ENCODE measurements at regions not wholly inside any gene's neighbourhood (a gene's known extent, or its start where the extent isn't known, plus 50 kb on each side); places are given as distances from the start of the nearest gene placed in this dataset.

DNA sequence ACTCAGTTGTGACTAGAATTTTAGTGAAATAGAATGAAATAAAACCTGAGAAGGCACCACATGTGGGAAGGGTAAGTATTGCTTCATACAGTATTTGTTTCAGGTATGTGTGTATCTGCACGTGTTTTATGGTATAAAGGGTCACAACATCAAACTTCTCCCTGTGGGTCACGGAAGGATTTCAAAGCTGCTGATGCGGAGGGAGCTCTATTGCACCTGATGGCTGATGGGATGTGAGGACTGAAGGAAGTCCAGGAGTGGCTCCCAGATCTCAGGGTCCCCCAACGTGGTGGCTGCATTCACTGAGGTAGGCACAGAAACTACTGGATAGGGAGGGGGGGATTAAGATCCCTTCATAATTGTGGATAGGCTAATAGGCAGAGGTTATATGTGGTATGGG, 159.7 kb downstream of the PJA2 start:
- no peaks in the 10 kb centered on the region for H3K4me1 ChIP-seq (ENCODE audit: control insufficient read depth in 4 of 4, insufficient read depth in 4 of 4, low read length in 3 of 4)
- H3K4me3 ChIP-seq (ENCODE audit: low read depth in 1 of 3, low read length in 3 of 3): no peak overlapping the region
- DNase-seq (ENCODE audit: low spot score): no peak
- WGBS: 93% methylated on average over 4 of the region's 4 CpGs
- H3K9ac ChIP-seq (ENCODE audit: low read depth in 1 of 2, low read length in 2 of 2): no peak overlapping the region
- H3K36me3 ChIP-seq (ENCODE audit: control insufficient read depth in 4 of 4, insufficient read depth in 3 of 4, low read depth in 1 of 4, low read length in 3 of 4): peaks cover 0 to 3% (median 0%) of the 10 kb centered on the region in 4 donors
- H3K9me3 ChIP-seq (ENCODE audit: control insufficient read depth in 4 of 4, low read length in 3 of 4): peaks cover 0 to 9% (median 5%) of the 10 kb centered on the region in 4 donors
- TF ChIP-seq SP1 (IDR thresholded peaks at IDR 0.05) (no peak), GABPA (IDR thresholded peaks at IDR 0.05 in 1 of 2, conservative IDR thresholded peaks at IDR 0.05 in 1 of 2) (no peak), TAF1 (conservative IDR thresholded peaks at IDR 0.05) (no peak), HNF4A (conservative IDR thresholded peaks at IDR 0.05) (no peak), FOXA2 (IDR thresholded peaks at IDR 0.05) (no peak), REST (IDR thresholded peaks at IDR 0.05) (no peak), RXRA (IDR thresholded peaks at IDR 0.05) (no peak), EGR1 (IDR thresholded peaks at IDR 0.05; ENCODE audit: low read depth in 2 of 2) (no peak), FOXA1 (IDR thresholded peaks at IDR 0.05) (no peak), JUND (IDR thresholded peaks at IDR 0.05) (no peak), CTCF (IDR thresholded peaks at IDR 0.05; ENCODE audit: low read depth, low read length, missing input control) (no peak), ZBTB33 (IDR thresholded peaks at IDR 0.05) (no peak), YY1 (IDR thresholded peaks at IDR 0.05) (no peak), NR2F2 (IDR thresholded peaks at IDR 0.05) (no peak), RAD21 (IDR thresholded peaks at IDR 0.05) (no peak), HNF4G (IDR thresholded peaks at IDR 0.05) (no peak)
- TF ChIP-seq, protein P1, sequence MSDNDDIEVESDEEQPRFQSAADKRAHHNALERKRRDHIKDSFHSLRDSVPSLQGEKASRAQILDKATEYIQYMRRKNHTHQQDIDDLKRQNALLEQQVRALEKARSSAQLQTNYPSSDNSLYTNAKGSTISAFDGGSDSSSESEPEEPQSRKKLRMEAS (IDR thresholded peaks at IDR 0.05): no peak
- no peak overlapping the region for H3K27ac ChIP-seq (ENCODE audit: low read depth in 1 of 2, low read length in 2 of 2)
- H3K27me3 ChIP-seq (ENCODE audit: control insufficient read depth in 4 of 4, insufficient read depth in 4 of 4, low read length in 3 of 4): no peaks in the 10 kb centered on the region

GRCh38 chr5:109249126-109249525, 160.6 kb downstream of the PJA2 start:
- H3K9me3 ChIP-seq (ENCODE audit: control insufficient read depth in 4 of 4, low read length in 3 of 4): peaks cover 0 to 9% (median 5%) of the 10 kb centered on the region in 4 donors
- peaks cover 0 to 3% (median 0%) of the 10 kb centered on the region in 4 donors for H3K36me3 ChIP-seq (ENCODE audit: control insufficient read depth in 4 of 4, insufficient read depth in 3 of 4, low read depth in 1 of 4, low read length in 3 of 4)
- 94% methylated on average over 1 of the region's 1 CpG for WGBS
- H3K4me3 ChIP-seq (ENCODE audit: low read depth in 1 of 3, low read length in 3 of 3): no peak overlapping the region
- DNase-seq (ENCODE audit: low spot score): no peak
- H3K4me1 ChIP-seq (ENCODE audit: control insufficient read depth in 4 of 4, insufficient read depth in 4 of 4, low read length in 3 of 4): no peaks in the 10 kb centered on the region
- no peak overlapping the region for H3K27ac ChIP-seq (ENCODE audit: low read depth in 1 of 2, low read length in 2 of 2)
- H3K27me3 ChIP-seq (ENCODE audit: control insufficient read depth in 4 of 4, insufficient read depth in 4 of 4, low read length in 3 of 4): no peaks in the 10 kb centered on the region
- no peak for TF ChIP-seq FOXA1 (IDR thresholded peaks at IDR 0.05)
- TF ChIP-seq, protein P1 (IDR thresholded peaks at IDR 0.05): no peak
- TF ChIP-seq YY1 (IDR thresholded peaks at IDR 0.05): no peak
- no peak for TF ChIP-seq TAF1 (conservative IDR thresholded peaks at IDR 0.05)
- no peak for TF ChIP-seq ZBTB33 (IDR thresholded peaks at IDR 0.05)
- H3K9ac ChIP-seq (ENCODE audit: low read depth in 1 of 2, low read length in 2 of 2): no peak overlapping the region
